GM21529 (cell line): ENCODE measurements at regions not wholly inside any gene's neighbourhood (a gene's known extent, or its start where the extent isn't known, plus 50 kb on each side); places are given as distances from the start of the nearest gene placed in this dataset.

ENCODE experiments used
- ATAC-seq: cut with Tn5 transposase; IDR thresholded peaks from one replicate; pipeline ENCODE4 v1.9.1; 2021; ENCODE audit not compliant: unreplicated experiment

DNA sequence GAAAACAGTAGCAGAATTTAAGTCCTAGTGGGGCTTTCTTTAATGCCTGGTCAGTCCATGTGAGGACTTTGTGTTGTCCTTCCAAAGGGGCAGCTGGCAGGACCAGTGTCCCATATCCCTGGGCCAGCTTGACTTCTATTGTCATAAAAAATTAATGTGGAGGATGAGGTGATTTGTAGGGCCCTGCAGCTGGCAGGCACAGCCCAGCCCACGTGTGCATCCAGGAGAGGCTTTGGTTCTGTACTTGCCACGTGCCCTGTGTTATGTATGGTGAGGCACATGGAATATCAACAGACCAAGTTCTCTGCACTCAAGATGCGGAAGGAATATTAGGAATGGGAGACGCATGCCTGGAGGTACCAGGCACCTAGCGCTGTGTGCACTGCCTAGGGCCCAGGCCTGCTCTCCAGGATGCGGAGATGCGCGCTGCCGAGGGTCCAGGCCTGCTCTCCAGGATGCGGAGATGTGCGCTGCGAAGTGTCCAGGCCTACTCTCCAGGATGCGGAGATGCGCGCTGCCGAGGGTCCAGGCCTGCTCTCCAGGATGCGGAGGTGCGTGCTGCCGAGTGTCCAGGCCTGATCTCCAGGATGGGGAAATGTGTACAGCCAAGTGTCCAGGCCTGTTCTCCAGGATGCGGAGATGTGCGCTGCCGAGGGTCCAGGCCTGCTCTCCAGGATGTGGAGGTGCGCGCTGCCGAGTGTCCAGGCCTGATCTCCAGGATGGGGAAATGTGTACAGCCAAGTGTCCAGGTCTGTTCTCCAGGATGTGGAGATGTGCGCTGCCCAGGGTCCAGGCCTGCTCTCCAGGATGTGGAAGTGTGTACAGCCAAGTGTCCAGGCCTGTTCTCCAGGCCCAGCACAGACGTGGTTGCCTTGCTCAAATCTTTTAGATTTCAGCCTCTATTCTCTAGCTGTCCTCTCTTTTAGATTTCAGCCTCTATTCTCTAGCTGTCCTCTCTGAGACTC, 183.3 kb upstream of the ROPN1 start:
- no peak for ATAC-seq

DNA sequence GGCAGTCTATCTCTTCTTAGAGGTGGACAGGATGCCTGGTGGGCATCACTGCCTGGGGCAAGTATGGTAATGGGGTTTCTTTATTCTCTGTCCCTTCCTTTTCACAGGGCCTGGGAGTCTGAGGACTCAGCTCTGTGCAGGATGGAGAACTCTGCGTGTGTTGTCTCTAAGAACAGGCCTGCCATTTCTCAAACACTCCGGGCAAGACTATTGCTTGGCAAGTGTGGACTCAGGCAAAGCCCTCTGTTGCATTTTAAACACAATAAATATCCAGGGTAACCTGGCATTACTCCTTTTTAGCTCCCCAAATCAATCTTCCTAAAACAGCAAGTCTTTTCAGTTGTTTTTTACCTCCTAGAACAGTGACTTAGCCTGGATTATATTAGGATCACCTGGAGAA, 185.1 kb upstream of the ROPN1 start:
- ATAC-seq, result no peak

GRCh38 chr3:124178531-124178930, 186.6 kb upstream of the ROPN1 start:
- no peak for ATAC-seq

DNA sequence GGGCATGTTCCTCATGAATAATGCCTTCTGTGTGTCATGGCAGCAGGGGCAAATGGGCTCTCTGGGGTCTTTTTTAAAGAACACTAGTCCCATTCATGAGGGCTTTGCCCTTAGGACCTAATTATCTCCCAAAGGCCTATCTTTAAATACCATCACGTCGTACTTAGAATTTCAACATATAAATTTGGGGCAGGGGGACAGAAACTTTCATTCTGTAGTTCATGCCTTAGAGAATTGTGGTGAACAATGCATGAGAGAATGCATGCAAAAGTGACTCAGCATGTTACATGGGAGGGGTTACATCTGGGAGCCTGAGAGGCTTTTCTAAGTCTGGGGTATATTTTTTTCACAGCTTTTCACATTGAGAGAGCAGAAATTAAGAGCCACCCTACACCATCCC, 208.5 kb upstream of the ROPN1 start:
- ATAC-seq, result no peak

- no peak for ATAC-seq
Observed at GRCh38 chr3:124201226-124201625, 209.3 kb upstream of the ROPN1 start.

DNA sequence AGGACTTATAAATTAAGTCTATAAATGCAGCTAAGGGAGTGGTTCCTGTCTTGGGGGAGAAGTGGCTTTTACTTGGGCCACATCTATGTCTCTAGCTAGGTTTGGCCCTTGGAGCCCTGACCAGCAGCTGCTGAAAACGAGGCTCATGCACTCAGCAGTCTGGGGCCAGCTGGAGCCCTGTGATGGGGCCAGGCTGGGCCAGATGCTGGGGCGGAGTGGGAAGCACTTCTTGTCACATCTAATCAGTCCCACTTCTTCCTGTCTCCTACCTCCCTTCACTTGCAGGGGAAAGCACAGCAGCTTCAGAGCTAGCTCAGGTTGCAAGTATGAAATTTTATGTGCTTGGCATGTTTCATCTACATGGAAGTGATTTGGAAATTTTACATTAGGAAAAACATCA, 209.9 kb upstream of the ROPN1 start:
- no peak for ATAC-seq

DNA sequence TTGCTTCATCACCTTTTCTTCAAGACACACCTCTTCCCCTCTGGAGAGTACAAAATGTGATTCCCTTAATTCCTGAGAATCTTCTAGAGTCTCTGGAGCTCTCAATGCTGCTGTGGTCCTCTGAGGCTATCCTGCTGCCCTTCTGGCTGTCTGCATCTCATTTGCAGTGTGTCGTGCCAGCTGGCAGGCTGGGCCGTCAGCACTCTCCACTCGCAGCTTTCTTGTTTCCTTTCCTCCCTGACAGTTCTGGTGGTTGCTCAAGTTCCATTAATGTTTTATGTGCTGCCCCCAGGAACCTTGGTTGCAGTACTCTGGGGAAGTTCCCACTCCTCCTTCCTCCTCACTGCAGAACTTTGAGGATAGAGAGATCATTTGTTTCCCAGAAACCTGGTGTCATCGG, 210.8 kb upstream of the ROPN1 start:
- no peak for ATAC-seq

- no peak for ATAC-seq
Observed at GRCh38 chr3:124203292-124203691, 211.4 kb upstream of the ROPN1 start.

GRCh38 chr3:124206225-124207055, 214.5 kb upstream of the ROPN1 start:
- ATAC-seq, result no peak

GRCh38 chr3:124207077-124207476, 215.2 kb upstream of the ROPN1 start:
- ATAC-seq, result no peak

- peak; percentile 96 for ATAC-seq
Observed at GRCh38 chr3:124207873-124208485, 216.1 kb upstream of the ROPN1 start.

GRCh38 chr3:124209426-124209825, 217.5 kb upstream of the ROPN1 start:
- no peak for ATAC-seq

DNA sequence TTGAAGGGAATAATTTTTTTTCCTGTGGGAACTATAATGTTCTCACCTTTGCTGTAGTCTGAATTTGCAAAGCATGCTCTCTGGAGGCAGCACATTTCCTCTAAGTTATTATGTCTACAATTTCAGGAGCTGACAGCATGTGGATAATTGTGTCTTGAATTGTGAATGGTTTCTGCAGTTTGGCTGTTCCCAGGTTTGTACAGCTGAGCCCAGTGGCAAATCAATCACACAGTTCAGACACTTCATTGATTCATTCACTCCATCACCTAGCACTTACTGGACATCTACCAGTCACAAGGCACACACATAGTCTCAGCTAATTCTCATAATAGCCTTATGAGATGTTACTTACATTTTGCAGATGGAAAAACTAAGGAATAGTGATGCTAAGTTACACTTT, 219.0 kb upstream of the ROPN1 start:
- no peak for ATAC-seq

DNA sequence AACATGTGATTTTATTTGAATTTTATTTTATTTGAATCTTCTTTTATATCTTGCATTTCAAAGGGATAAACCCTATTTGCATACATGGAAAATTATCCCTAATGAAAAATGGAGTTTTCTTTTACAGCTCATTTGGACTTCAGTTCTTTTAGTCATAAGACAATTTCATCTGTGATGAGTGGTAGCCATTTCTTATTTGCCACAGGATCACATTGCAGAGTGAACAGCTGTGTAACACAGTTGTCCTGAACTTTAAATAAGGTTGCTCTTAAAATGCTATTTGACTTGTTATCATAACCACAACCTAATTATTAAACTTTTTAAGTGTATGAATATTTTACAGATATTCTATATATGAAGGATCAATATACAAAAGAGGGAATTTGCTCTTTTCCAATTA, 221.7 kb upstream of the ROPN1 start:
- no peak for ATAC-seq

DNA sequence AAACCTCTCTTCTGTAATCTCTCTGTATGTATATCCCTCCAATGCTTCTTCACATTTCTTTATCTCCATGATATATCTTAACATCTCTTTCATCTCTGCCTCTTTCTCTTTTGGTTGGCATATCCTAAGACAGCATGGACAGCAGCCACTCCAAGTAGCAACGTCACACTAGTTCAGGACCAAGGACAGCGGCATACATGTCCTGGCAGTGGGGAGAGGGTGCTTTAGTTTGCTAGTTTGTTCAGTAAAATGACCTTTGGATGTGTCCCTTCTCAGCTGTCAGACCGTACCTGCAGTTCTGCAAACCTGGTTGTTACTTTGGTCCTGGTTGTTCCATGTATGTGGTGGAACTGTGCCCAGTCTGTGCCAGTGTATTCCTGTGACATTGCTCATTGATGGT, 225.6 kb upstream of the ROPN1 start:
- no peak for ATAC-seq

DNA sequence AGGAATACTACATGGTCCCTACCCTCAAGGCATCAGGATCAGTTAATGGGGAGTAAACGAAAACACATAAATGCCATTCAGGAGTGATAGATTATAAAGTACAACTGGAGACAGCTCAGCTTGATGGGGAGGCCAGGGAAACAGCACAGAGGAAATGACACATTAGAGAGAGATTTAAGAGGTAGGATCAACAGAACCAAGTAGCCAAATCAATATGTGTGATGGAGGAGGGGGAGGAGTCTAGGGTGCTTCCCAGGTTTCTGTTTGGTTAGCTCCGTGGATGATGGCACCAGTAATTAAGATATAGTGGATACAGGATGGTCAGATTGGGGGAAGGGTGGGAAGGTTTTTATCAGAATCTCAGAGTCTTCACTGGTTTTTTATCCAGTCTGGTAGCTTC, 229.5 kb upstream of the ROPN1 start:
- no peak for ATAC-seq

DNA sequence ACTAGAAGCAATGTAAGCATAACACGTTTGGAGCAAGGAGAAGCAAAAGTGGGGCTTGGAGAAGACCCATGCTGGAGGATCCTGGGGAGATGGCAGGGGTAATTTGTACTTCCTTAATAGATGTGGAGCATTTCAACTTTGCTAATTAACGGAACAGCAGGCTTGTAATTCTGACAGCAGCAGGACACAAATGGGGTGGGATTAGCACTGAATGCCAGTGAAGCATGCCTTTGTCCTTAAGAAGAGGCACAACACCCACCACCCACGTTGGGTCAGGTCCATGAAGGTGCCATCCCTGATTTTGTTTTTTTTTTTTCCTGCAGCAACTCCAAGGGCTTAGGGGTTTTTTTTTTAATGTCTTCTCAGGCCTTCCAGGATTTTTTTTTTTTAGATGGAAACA, 231.9 kb upstream of the ROPN1 start:
- ATAC-seq, result no peak

- ATAC-seq, result no peak
Observed at GRCh38 chr3:124227150-124227630, 235.3 kb upstream of the ROPN1 start.

DNA sequence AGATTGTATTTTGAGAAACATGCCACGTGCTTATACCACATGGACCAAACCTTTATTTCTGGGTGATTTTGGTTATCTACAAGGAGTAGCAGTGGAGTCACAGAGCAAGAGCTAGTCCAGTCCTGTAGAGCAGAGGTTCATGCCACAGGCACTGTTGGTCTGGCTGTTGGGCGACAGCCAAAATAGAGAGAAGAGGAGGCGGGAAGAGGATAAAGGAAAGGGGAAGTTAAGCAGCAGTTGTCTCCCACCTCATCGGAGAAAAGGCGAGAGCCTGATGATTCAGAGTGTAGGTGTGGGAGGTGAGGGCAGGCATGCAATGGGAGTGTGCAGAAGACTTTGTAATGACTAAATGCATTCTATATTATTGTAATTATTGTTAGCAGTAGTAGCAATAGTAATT, 237.5 kb upstream of the ROPN1 start:
- no peak for ATAC-seq

- no peak for ATAC-seq
Observed at GRCh38 chr3:124229836-124230235, 237.9 kb upstream of the ROPN1 start.

DNA sequence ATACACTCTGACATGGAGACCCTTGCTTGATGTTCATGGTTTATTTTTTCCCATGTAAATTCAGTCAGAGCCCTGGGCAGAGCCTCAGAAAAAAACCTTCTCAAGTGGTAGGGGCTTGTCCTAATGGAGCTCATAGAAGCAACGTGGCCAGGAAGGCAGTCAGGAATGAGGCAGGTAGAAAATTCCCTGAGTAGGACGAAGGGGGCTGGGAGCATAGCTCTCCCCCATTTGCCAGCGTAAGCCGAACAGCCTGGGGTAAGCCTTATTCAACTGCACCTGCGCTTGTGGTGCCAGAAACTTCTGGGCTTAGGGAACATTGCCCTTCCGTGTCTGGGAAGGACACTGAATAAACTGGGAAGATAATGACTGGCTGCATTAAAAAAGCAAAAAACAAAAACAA, 238.5 kb upstream of the ROPN1 start:
- no peak for ATAC-seq
